HG03442 (cell line): ENCODE measurements at regions not wholly inside any gene's neighbourhood (a gene's known extent, or its start where the extent isn't known, plus 50 kb on each side); places are given as distances from the start of the nearest gene placed in this dataset.
"Not testable (repeated sequence)": the region's sequence is repeated elsewhere in the genome, so short reads cannot be mapped to it uniquely, and the experiment has no call there.

Experiments used
- ATAC-seq: cut with Tn5 transposase; IDR thresholded peaks from one replicate; pipeline ENCODE4 v1.9.1; 2021; ENCODE audit warnings: mild to moderate bottlenecking, moderate library complexity; ENCODE audit not compliant: unreplicated experiment

- ATAC-seq = not testable (repeated sequence)
Observed at GRCh38 chr13:27363637-27364036, 60.8 kb upstream of the GTF3A start.

- ATAC-seq = no peak
Observed at GRCh38 chr13:27367570-27367969, 56.8 kb upstream of the GTF3A start.

GRCh38 chr13:27370305-27370872 lies 54.0 kb upstream of the GTF3A start:
- ATAC-seq = no peak

GRCh38 chr13:27371932-27372331 lies 52.5 kb upstream of the GTF3A start:
- ATAC-seq = no peak

GRCh38 chr13:27372896-27373295 lies 51.5 kb upstream of the GTF3A start:
- ATAC-seq = no peak

GRCh38 chr13:27374126-27374613 lies 50.2 kb upstream of the GTF3A start:
- no peak for ATAC-seq
